ENCODE measurements at regions not wholly inside any gene's neighbourhood (a gene's known extent, or its start where the extent isn't known, plus 50 kb on each side); places are given as distances from the start of the nearest gene placed in this dataset.

- POLR2A ChIA-PET = no interaction called here
- CTCF ChIA-PET = no interaction called here
- TF ChIP-seq, protein P1, sequence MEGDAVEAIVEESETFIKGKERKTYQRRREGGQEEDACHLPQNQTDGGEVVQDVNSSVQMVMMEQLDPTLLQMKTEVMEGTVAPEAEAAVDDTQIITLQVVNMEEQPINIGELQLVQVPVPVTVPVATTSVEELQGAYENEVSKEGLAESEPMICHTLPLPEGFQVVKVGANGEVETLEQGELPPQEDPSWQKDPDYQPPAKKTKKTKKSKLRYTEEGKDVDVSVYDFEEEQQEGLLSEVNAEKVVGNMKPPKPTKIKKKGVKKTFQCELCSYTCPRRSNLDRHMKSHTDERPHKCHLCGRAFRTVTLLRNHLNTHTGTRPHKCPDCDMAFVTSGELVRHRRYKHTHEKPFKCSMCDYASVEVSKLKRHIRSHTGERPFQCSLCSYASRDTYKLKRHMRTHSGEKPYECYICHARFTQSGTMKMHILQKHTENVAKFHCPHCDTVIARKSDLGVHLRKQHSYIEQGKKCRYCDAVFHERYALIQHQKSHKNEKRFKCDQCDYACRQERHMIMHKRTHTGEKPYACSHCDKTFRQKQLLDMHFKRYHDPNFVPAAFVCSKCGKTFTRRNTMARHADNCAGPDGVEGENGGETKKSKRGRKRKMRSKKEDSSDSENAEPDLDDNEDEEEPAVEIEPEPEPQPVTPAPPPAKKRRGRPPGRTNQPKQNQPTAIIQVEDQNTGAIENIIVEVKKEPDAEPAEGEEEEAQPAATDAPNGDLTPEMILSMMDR (IDR thresholded peaks at IDR 0.05; ENCODE audit: insufficient read depth, low read length, missing control alignments) = no peak
- H3K4me3 ChIP-seq (ENCODE audit: low read depth, low read length) = no peak overlapping the region
- DNase-seq (ENCODE audit: low read depth, low spot score) = no peak
These were observed 157.7 kb upstream of the RPL38 start for GRCh38 chr17:74045608-74046280.

DNA sequence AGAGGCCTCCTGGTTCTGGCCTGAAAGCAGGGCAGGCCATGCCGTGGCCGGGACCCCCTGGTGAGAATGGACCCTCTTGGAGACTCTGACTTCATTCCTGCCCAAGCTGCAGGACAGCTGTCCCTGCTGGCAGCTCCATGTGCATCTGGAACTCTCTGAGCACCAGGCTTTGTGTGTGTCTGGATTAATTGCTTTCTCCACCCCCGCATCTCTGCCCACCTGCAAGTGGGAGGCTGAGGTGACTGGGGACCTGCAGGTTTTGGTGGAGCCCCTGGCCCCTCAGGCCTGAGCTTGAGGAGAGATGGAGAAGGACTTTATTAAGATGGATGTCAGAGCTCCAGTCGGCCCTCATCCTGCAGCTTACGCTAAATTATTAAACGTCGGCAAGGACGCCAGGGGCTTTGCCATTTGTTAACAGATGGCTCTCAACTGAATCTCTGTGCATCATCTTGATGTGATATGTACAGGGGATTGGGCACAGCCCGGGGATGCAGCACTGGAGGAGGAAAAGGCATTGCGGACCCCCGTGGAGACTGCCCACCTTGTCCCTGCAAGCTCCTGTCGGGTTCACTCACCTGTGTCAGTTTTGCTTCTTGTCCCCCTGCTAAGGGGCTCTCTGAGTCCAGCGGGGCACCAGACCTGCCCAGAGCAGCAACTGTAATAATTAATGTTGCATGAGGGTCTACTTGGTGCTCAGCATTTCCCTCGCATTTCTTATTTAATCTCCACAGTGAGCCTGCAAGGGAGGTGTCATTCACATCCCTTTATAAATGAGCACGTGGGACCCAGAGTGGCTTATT, 154.1 kb upstream of the RPL38 start:
- ChIA-PET POLR2A (no interaction called here), CTCF (no interaction called here)
- no peak for DNase-seq (ENCODE audit: low read depth, low spot score)
- H3K4me3 ChIP-seq (ENCODE audit: low read depth, low read length) = no peak overlapping the region
- TF ChIP-seq, protein P1 (IDR thresholded peaks at IDR 0.05; ENCODE audit: insufficient read depth, low read length, missing control alignments) = no peak

DNA sequence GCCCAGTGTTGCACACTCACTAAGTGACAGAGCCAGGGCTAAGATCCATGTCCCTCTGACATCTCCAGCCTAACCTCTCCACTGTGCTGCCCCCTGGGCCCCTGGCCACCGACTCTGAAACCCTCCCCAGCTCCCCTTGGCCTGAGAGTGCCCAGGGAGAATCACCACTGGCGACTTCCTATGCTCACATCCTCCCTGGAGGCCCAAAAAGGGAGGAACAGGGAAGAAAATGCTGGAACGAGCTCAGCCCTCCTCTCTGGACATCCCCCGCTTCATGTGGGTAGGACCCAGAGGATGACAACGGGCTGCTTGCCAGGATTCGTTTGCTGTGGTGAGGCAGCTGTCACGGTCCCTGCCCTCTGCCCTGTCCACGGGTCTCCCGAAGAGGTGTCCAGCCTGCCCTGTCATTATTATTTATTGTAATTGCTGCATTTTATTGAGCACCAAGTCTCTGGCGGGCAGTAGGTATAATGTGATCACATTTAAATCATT, 153.5 kb upstream of the RPL38 start:
- no peak overlapping the region for H3K4me3 ChIP-seq (ENCODE audit: low read depth, low read length)
- ChIA-PET POLR2A (no interaction called here), CTCF (no interaction called here)
- no peak for DNase-seq (ENCODE audit: low read depth, low spot score)
- TF ChIP-seq, protein P1 (IDR thresholded peaks at IDR 0.05; ENCODE audit: insufficient read depth, low read length, missing control alignments) = no peak

DNA sequence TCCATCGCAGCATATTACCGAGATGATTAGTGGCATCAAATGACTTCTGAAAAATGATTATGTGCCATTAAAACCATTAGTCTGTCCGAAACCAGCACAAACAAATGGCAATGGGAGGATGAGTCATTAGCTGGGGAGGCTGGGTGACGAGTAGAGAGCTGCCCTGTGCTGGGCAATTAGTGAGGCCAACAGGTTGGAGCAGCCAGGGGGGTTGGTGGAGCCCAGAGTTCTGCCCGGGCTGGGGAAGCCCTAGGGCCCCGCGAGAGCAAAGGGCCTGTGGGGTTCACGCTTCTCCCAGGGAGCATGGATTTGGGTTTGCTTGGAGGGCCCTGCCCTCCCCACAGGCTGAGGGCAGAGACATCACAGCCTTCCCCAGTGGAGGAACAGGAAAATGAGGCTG, 152.1 kb upstream of the RPL38 start:
- POLR2A ChIA-PET = no interaction called here
- TF ChIP-seq, protein P1 (IDR thresholded peaks at IDR 0.05; ENCODE audit: insufficient read depth, low read length, missing control alignments) = no peak
- H3K4me3 ChIP-seq (ENCODE audit: low read depth, low read length) = no peak overlapping the region
- DNase-seq (ENCODE audit: low read depth, low spot score) = no peak
- CTCF ChIA-PET = no interaction called here

DNA sequence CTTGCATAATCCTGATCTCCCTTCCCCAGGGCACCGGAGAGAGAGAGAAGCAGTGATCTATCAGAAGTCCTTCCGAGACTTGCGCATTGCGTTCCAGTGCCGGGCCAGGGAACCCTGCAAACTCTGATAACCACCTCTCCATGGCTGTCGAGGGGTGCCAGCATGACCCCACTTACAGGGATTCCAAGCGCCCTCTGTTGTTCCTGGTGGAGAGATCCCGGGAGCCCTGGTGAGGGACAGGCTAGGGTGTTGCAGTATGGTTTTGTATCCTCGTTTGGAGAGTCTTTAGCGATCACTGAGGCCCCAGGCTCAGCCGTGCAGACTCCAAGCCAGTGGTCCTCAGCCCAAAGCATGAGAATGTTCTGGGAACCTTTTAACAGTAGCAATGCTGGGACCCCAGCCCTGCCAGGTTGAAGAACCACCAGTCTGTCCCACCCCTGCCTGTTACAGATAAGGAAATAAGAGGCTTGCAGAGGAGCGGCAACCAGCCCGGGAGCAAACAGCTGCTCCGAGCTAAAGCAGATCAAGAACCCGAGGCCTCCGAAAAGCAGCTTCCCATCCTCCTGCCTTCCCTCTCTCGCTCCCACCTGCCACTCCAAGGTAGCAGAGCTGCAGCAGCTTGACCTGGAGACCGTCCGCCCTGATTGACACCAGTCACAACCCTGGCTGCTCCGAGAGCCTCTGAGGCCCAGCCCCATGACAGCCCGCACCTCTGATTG, 150.3 kb upstream of the RPL38 start:
- ChIA-PET CTCF (no interaction called here), POLR2A (no interaction called here)
- no peak for DNase-seq (ENCODE audit: low read depth, low spot score)
- TF ChIP-seq, protein P1 (IDR thresholded peaks at IDR 0.05; ENCODE audit: insufficient read depth, low read length, missing control alignments) = no peak
- H3K4me3 ChIP-seq (ENCODE audit: low read depth, low read length) = no peak overlapping the region

- no peak for DNase-seq (ENCODE audit: low read depth, low spot score)
- TF ChIP-seq, protein P1 (IDR thresholded peaks at IDR 0.05; ENCODE audit: insufficient read depth, low read length, missing control alignments) = no peak
- POLR2A ChIA-PET = no interaction called here
- no peak overlapping the region for H3K4me3 ChIP-seq (ENCODE audit: low read depth, low read length)
- CTCF ChIA-PET = no interaction called here
These were observed 149.8 kb upstream of the RPL38 start for GRCh38 chr17:74053712-74054078.

Data from AG04449 (cell line).